ENCODE measurements at regions not wholly inside any gene's neighbourhood (a gene's known extent, or its start where the extent isn't known, plus 50 kb on each side); places are given as distances from the start of the nearest gene placed in this dataset.

GRCh38 chr9:1231998-1232919, 182.1 kb downstream of the DMRT2 start:
- H3K27me3 ChIP-seq (ENCODE audit: insufficient read depth, low read depth, low read length): no peaks in the 10 kb centered on the region
- H3K9ac ChIP-seq (ENCODE audit: low read length): no peak overlapping the region
- H3K27ac ChIP-seq (ENCODE audit: low read length): no peak overlapping the region
- no peaks in the 10 kb centered on the region for H3K79me2 ChIP-seq (replicated peaks; ENCODE audit: insufficient read depth, low read length)
- no peaks in the 10 kb centered on the region for H3K9me2 ChIP-seq (ENCODE audit: insufficient read depth, low read length)
- no peaks in the 10 kb centered on the region for H4K20me1 ChIP-seq (ENCODE audit: insufficient read depth)
- H3K9me3 ChIP-seq (ENCODE audit: low read length): no peaks in the 10 kb centered on the region
- no peak for TF ChIP-seq REST (IDR thresholded peaks at IDR 0.05; ENCODE audit: borderline replicate concordance)
- no peak for TF ChIP-seq EP300 (conservative IDR thresholded peaks at IDR 0.05; ENCODE audit: poor library complexity, severe bottlenecking)
- TF ChIP-seq TAF1 (IDR thresholded peaks at IDR 0.05; ENCODE audit: low read depth): no peak
- no peak for TF ChIP-seq SMC3 (conservative IDR thresholded peaks at IDR 0.05; ENCODE audit: poor library complexity)
- no peak for TF ChIP-seq POLR2AphosphoS5 (IDR thresholded peaks at IDR 0.05)
- TF ChIP-seq MXI1 (conservative IDR thresholded peaks at IDR 0.05; ENCODE audit: poor library complexity, severe bottlenecking): no peak
- no peak for TF ChIP-seq CTCF (IDR thresholded peaks at IDR 0.05; ENCODE audit: poor library complexity, severe bottlenecking)
- no peak for TF ChIP-seq EZH2 (IDR thresholded peaks at IDR 0.05; ENCODE audit: borderline replicate concordance, insufficient read depth, low read length, poor library complexity, severe bottlenecking)
- no peak for TF ChIP-seq RAD21 (conservative IDR thresholded peaks at IDR 0.05)
- H3F3A ChIP-seq (ENCODE audit: insufficient read depth, low read length, poor library complexity, severe bottlenecking): no peaks in the 10 kb centered on the region
- H3K4me3 ChIP-seq (ENCODE audit: low read length): no peak overlapping the region
- H3K4me2 ChIP-seq (ENCODE audit: low read length): no peak overlapping the region
- H3K36me3 ChIP-seq (ENCODE audit: insufficient read depth, low read length): no peaks in the 10 kb centered on the region
- H2AFZ ChIP-seq (ENCODE audit: low read depth, low read length): no peak overlapping the region

GRCh38 chr9:1233568-1233967, 183.4 kb downstream of the DMRT2 start:
- TF ChIP-seq SMC3 (conservative IDR thresholded peaks at IDR 0.05; ENCODE audit: poor library complexity): no peak
- no peak for TF ChIP-seq POLR2AphosphoS5 (IDR thresholded peaks at IDR 0.05)
- TF ChIP-seq EP300 (conservative IDR thresholded peaks at IDR 0.05; ENCODE audit: poor library complexity, severe bottlenecking): no peak
- no peak for TF ChIP-seq CTCF (IDR thresholded peaks at IDR 0.05; ENCODE audit: poor library complexity, severe bottlenecking)
- no peak for TF ChIP-seq REST (IDR thresholded peaks at IDR 0.05; ENCODE audit: borderline replicate concordance)
- no peak for TF ChIP-seq EZH2 (IDR thresholded peaks at IDR 0.05; ENCODE audit: borderline replicate concordance, insufficient read depth, low read length, poor library complexity, severe bottlenecking)
- no peak for TF ChIP-seq MXI1 (conservative IDR thresholded peaks at IDR 0.05; ENCODE audit: poor library complexity, severe bottlenecking)
- no peak for TF ChIP-seq TAF1 (IDR thresholded peaks at IDR 0.05; ENCODE audit: low read depth)
- TF ChIP-seq RAD21 (conservative IDR thresholded peaks at IDR 0.05): no peak
- Histone ChIP-seq H2AFZ (ENCODE audit: low read depth, low read length) (no peak overlapping the region), H3K9me3 (ENCODE audit: low read length) (no peaks in the 10 kb centered on the region), H3K9me2 (ENCODE audit: insufficient read depth, low read length) (no peaks in the 10 kb centered on the region), H3K27me3 (ENCODE audit: insufficient read depth, low read depth, low read length) (no peaks in the 10 kb centered on the region), H3F3A (ENCODE audit: insufficient read depth, low read length, poor library complexity, severe bottlenecking) (no peaks in the 10 kb centered on the region), H3K4me3 (ENCODE audit: low read length) (no peak overlapping the region), H3K4me2 (ENCODE audit: low read length) (no peak overlapping the region), H3K79me2 (replicated peaks; ENCODE audit: insufficient read depth, low read length) (no peaks in the 10 kb centered on the region), H4K20me1 (ENCODE audit: insufficient read depth) (no peaks in the 10 kb centered on the region), H3K27ac (ENCODE audit: low read length) (no peak overlapping the region), H3K9ac (ENCODE audit: low read length) (no peak overlapping the region), H3K36me3 (ENCODE audit: insufficient read depth, low read length) (no peaks in the 10 kb centered on the region)

All from neural cell (in vitro differentiated cells).